Ovary (tissue), 7 donors: ENCODE measurements at regions not wholly inside any gene's neighbourhood (a gene's known extent, or its start where the extent isn't known, plus 50 kb on each side); places are given as distances from the start of the nearest gene placed in this dataset.

Experiments used
- DNase-seq, 5 donors: peaks; one replicate each; pipeline ENCODE4 v3.0.0-alpha.2; 2019 to 2020
- H3K27ac ChIP-seq, 2 donors: fragments of 200-600 bp; one replicate each; pipeline versions ENCODE4 v1.5.1 to v1.8.0; 2019 to 2022
- H3K27me3 ChIP-seq: fragments of 200-600 bp; one replicate; pipeline ENCODE4 v1.8.0; 2022
- H3K36me3 ChIP-seq: fragments of 200-600 bp; sonication (generic); one replicate; pipeline ENCODE4 v1.5.1; 2019
- H3K4me1 ChIP-seq: one replicate; pipeline ENCODE4 v1.8.1; 2013; ENCODE audit warnings: mild to moderate bottlenecking, moderate library complexity; ENCODE audit not compliant: insufficient read depth
- H3K4me3 ChIP-seq: fragments of 200-600 bp; sonication (generic); one replicate; pipeline ENCODE4 v1.5.1; 2017
- H3K9me3 ChIP-seq, 2 donors: fragments of 200-600 bp in 1 of 2; sonication (generic) in 1 of 2; one replicate each; pipeline versions ENCODE4 v1.5.1 to v1.8.1; 2013 to 2019; ENCODE audit warnings: mild to moderate bottlenecking in 1 of 2, moderate library complexity in 1 of 2
- CTCF ChIP-seq, 3 donors: fragments of 450-650 bp in 2 of 3; fragments of 200-600 bp in 1 of 3; IDR thresholded peaks; one replicate each; pipeline versions ENCODE4 v1.5.1 to v1.8.0; 2016 to 2022; ENCODE audit warnings: antibody characterized with exemption in 3 of 3, mild to moderate bottlenecking in 1 of 3
- EP300 ChIP-seq: sonication (generic); formaldehyde crosslinking; IDR thresholded peaks from one replicate; pipeline ENCODE4 v1.6.1; 2017; ENCODE audit warnings: antibody characterized with exemption
- POLR2A ChIP-seq: fragments of 450-650 bp; IDR thresholded peaks from one replicate; pipeline ENCODE4 v1.6.1; 2017; ENCODE audit warnings: antibody characterized with exemption, mild to moderate bottlenecking, moderate library complexity
- WGBS, 3 donors: extraction: QIAGEN DNeasy Blood & Tissue Kit in 1 of 3; methylation state at CpG; one replicate each; pipeline versions ENCODE4 v1.1.5 to v1.1.7; 2013 to 2017; 5-methylcytosine and 5-hydroxymethylcytosine counted together
- intact Hi-C, 4 donors: fragments of 100-400 bp; cut with DNase I; formaldehyde crosslinking; loops; one replicate each; pipeline versions ENCODE4 v1.11.0 to v1.15.1; 2022 to 2023
- donor health status: DM: no; HTN: no; CAD: no; lungs with moderate emphysema.
- donor health status: DM: no; HTN: no; CAD: no.
- donor health status: Bipolar disorder and iron deficiency.
- donor health status: DM: no; HTN: no; CAD: no.
- donor health status: DM: yes; HTN: yes; CAD: no.

GRCh38 chr2:74743039-74743438 lies 89.0 kb downstream of the SEMA4F start:
- H3K4me1 ChIP-seq: peaks cover 11% of the 10 kb centered on the region
- no peaks in the 10 kb centered on the region for H3K9me3 ChIP-seq
- H3K27ac ChIP-seq: no peak overlapping the region
- no peak overlapping the region for H3K4me3 ChIP-seq
- no peak for TF ChIP-seq CTCF (IDR thresholded peaks at IDR 0.05)
- TF ChIP-seq EP300: no peak
- TF ChIP-seq POLR2A: no peak
- DNase-seq: no peak
- no peaks in the 10 kb centered on the region for H3K36me3 ChIP-seq
- H3K27me3 ChIP-seq: no peaks in the 10 kb centered on the region
- intact Hi-C loops: no loop called here
- WGBS, 3 donors: 76 to 79% (median 77%) methylated on average over 5 of the region's 5 CpGs

- Histone ChIP-seq H3K9me3 (no peaks in the 10 kb centered on the region), H3K27ac (no peak overlapping the region), H3K27me3 (no peaks in the 10 kb centered on the region), H3K4me1 (peaks cover 11% of the 10 kb centered on the region), H3K4me3 (no peak overlapping the region), H3K36me3 (no peaks in the 10 kb centered on the region)
- WGBS, 3 donors: 60 to 68% (median 66%) methylated on average over 7 of the region's 7 CpGs
- DNase-seq: no peak
- intact Hi-C loops: no loop called here
- TF ChIP-seq CTCF (IDR thresholded peaks at IDR 0.05): no peak
- no peak for TF ChIP-seq EP300
- no peak for TF ChIP-seq POLR2A
Observed at GRCh38 chr2:74743778-74744177, 89.7 kb downstream of the SEMA4F start.

GRCh38 chr2:74744731-74745515 lies 89.0 kb upstream of the HK2 start:
- no peak overlapping the region for H3K4me3 ChIP-seq

GRCh38 chr2:74745766-74746165 lies 88.2 kb upstream of the HK2 start:
- no peak for DNase-seq
- no peak for TF ChIP-seq POLR2A
- no peaks in the 10 kb centered on the region for H3K36me3 ChIP-seq
- 83 to 90% (median 87%) methylated on average over 8 of the region's 8 CpGs for WGBS, 3 donors
- intact Hi-C loops: no loop called here
- H3K9me3 ChIP-seq: no peaks in the 10 kb centered on the region
- no peaks in the 10 kb centered on the region for H3K27me3 ChIP-seq
- H3K4me3 ChIP-seq: no peak overlapping the region
- H3K27ac ChIP-seq: no peak overlapping the region
- peaks cover 11% of the 10 kb centered on the region for H3K4me1 ChIP-seq

More at GRCh38 chr2:74744731-74745515, 89.0 kb upstream of the HK2 start:
- no peak for DNase-seq
- peaks cover 11% of the 10 kb centered on the region for H3K4me1 ChIP-seq
- no peaks in the 10 kb centered on the region for H3K9me3 ChIP-seq
- no peak overlapping the region for H3K27ac ChIP-seq
- no peaks in the 10 kb centered on the region for H3K36me3 ChIP-seq
- 70 to 74% (median 72%) methylated on average over 4 of the region's 4 CpGs for WGBS, 3 donors
- H3K27me3 ChIP-seq: no peaks in the 10 kb centered on the region
- intact Hi-C loops: no loop called here
- TF ChIP-seq POLR2A: no peak
- TF ChIP-seq CTCF (IDR thresholded peaks at IDR 0.05): no peak
- no peak for TF ChIP-seq EP300

GRCh38 chr2:74746480-74746879 lies 87.4 kb upstream of the HK2 start:
- no peak overlapping the region for H3K4me3 ChIP-seq
- H3K36me3 ChIP-seq: no peaks in the 10 kb centered on the region
- WGBS, 3 donors: 92 to 94% (median 92%) methylated on average over 2 of the region's 2 CpGs

More at GRCh38 chr2:74746480-74746879, 87.4 kb upstream of the HK2 start:
- H3K4me1 ChIP-seq: peaks cover 8% of the 10 kb centered on the region
- no peaks in the 10 kb centered on the region for H3K27me3 ChIP-seq
- intact Hi-C loops: no loop called here
- no peak for DNase-seq
- no peak overlapping the region for H3K27ac ChIP-seq
- TF ChIP-seq EP300 (no peak), CTCF (IDR thresholded peaks at IDR 0.05) (no peak), POLR2A (no peak)
- no peaks in the 10 kb centered on the region for H3K9me3 ChIP-seq
